ENCODE measurements at regions not wholly inside any gene's neighbourhood (a gene's known extent, or its start where the extent isn't known, plus 50 kb on each side); places are given as distances from the start of the nearest gene placed in this dataset.

DNA sequence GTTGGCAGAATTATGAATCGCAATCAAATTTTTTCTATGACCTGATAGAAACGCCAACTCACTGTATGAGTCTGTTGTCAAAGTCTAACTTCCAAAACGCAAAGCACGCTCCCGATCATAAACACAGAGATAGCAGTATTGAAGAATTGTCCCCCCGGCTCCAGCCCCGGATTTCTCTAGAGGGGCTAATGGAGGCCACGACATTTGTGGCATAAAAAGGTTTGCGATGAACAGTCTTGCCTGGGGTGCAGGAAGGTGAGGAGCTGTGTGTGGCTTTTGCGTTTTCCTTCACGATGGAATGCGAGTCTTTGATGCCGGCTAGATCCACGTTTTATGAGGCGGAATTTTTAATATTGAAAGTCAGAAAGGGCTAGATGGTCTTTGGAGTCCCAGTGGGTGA is 183.0 kb downstream of the CRLF2 start:
- H3K4me3 ChIP-seq, result no peak overlapping the region
- DNase-seq (no peak), ATAC-seq (ENCODE audit: low FRiP score in 2 of 2) (no peak)
- H3K4me1 ChIP-seq, result peaks cover 0 to 6% (median 0%) of the 10 kb centered on the region in 4 donors
- WGBS, 2 donors, result 89 to 90% methylated on average over 15 of the region's 15 CpGs
- TF ChIP-seq POLR2AphosphoS5 (IDR thresholded peaks at IDR 0.05) (no peak), EP300 (IDR thresholded peaks at IDR 0.05) (no peak), POLR2A (IDR thresholded peaks at IDR 0.05) (no peak)
- TF ChIP-seq, protein P1, sequence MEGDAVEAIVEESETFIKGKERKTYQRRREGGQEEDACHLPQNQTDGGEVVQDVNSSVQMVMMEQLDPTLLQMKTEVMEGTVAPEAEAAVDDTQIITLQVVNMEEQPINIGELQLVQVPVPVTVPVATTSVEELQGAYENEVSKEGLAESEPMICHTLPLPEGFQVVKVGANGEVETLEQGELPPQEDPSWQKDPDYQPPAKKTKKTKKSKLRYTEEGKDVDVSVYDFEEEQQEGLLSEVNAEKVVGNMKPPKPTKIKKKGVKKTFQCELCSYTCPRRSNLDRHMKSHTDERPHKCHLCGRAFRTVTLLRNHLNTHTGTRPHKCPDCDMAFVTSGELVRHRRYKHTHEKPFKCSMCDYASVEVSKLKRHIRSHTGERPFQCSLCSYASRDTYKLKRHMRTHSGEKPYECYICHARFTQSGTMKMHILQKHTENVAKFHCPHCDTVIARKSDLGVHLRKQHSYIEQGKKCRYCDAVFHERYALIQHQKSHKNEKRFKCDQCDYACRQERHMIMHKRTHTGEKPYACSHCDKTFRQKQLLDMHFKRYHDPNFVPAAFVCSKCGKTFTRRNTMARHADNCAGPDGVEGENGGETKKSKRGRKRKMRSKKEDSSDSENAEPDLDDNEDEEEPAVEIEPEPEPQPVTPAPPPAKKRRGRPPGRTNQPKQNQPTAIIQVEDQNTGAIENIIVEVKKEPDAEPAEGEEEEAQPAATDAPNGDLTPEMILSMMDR (IDR thresholded peaks at IDR 0.05), result no peak
- no peaks in the 10 kb centered on the region for H3K27me3 ChIP-seq
- no peaks in the 10 kb centered on the region for H3K36me3 ChIP-seq
- H3K27ac ChIP-seq, result no peak overlapping the region
- no peaks in the 10 kb centered on the region for H3K9me3 ChIP-seq

GRCh38 chrX:1027680-1028079 is 184.8 kb downstream of the CRLF2 start:
- no peak overlapping the region for H3K4me3 ChIP-seq
- H3K27me3 ChIP-seq, result no peaks in the 10 kb centered on the region
- ATAC-seq (ENCODE audit: low FRiP score in 2 of 2), result no peak
- H3K27ac ChIP-seq, result no peak overlapping the region
- no peaks in the 10 kb centered on the region for H3K36me3 ChIP-seq
- no peaks in the 10 kb centered on the region for H3K9me3 ChIP-seq
- TF ChIP-seq, protein P1 (IDR thresholded peaks at IDR 0.05), result no peak
- TF ChIP-seq POLR2AphosphoS5 (IDR thresholded peaks at IDR 0.05) (no peak), POLR2A (IDR thresholded peaks at IDR 0.05) (no peak), EP300 (IDR thresholded peaks at IDR 0.05) (no peak)
- DNase-seq, result no peak
- H3K4me1 ChIP-seq, result peaks cover 0 to 6% (median 0%) of the 10 kb centered on the region in 4 donors

DNA sequence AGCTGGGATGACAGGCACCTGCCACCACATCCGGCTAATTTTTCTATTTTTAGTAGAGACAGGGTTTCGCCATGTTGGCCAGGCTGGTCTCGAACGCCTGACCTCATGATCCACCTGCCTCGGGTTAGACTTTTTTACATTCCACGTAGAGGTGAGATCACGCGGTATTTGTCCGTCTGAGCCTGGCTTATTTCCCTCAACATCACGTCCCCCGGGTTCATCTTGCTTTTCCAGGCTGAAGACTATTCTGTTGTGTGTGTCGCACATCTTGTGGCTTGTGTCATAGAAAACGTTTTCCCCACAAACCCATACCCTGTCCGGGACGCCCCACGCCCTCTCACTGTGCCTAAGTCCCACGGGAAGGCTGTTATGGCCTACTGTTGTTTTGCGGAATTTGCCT is 185.3 kb downstream of the CRLF2 start:
- Histone ChIP-seq H3K4me1 (peaks cover 0 to 6% (median 0%) of the 10 kb centered on the region in 4 donors), H3K4me3 (no peak overlapping the region), H3K27me3 (no peaks in the 10 kb centered on the region), H3K27ac (no peak overlapping the region), H3K9me3 (no peaks in the 10 kb centered on the region), H3K36me3 (no peaks in the 10 kb centered on the region)
- WGBS, 2 donors, result 57 to 70% methylated on average over 18 of the region's 18 CpGs
- DNase-seq, result no peak
- no peak for ATAC-seq (ENCODE audit: low FRiP score in 2 of 2)
- TF ChIP-seq POLR2AphosphoS5 (IDR thresholded peaks at IDR 0.05), result no peak
- TF ChIP-seq EP300 (IDR thresholded peaks at IDR 0.05), result no peak
- TF ChIP-seq, protein P1 (IDR thresholded peaks at IDR 0.05), result no peak
- TF ChIP-seq POLR2A (IDR thresholded peaks at IDR 0.05), result no peak

DNA sequence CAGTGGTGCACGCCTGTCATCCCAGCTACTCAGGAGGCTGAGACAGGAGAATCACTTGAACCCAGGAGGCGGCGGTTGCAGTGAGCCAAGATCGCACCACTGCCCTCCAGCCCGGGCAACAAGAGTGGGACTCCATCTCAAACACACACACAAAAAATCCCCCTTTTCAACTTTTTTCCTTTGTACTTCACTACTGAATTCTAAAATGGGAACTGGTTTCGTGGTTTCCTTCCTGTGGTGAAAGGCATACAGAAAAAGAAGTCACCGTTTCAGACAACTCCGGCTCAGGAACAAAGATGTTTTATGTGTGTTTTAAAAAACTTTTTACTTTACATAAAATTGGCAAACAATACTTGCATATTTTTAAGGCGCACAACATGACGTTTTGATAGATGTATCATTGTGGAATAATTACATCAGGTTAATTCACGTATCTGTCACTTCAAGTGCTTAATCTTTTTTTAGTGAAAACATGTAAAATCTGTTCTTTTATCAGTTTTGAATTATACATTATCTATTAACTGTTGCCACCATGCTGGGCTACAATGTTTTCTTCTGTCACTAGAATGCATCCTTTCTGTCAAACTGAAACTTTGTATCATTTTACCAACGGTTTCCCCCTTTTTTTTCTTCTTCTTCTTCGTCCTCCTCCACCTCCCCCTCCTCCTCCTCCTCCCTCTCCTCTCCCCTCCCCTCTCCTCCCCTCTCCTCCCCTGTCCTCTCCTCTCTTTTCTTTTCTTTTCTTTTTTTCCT is 186.0 kb downstream of the CRLF2 start:
- H3K4me1 ChIP-seq, result peaks cover 0 to 6% (median 0%) of the 10 kb centered on the region in 4 donors
- ATAC-seq (ENCODE audit: low FRiP score in 2 of 2) (no peak), DNase-seq (no peak)
- TF ChIP-seq, protein P1 (IDR thresholded peaks at IDR 0.05), result no peak
- TF ChIP-seq EP300 (IDR thresholded peaks at IDR 0.05) (no peak), POLR2AphosphoS5 (IDR thresholded peaks at IDR 0.05) (no peak), POLR2A (IDR thresholded peaks at IDR 0.05) (no peak)
- no peak overlapping the region for H3K27ac ChIP-seq
- no peak overlapping the region for H3K4me3 ChIP-seq
- H3K36me3 ChIP-seq, result no peaks in the 10 kb centered on the region
- peaks cover 0 to 4% (median 3%) of the 10 kb centered on the region in 4 donors for H3K9me3 ChIP-seq
- WGBS, 2 donors, result 45 to 46% methylated on average over 13 of the region's 13 CpGs
- no peaks in the 10 kb centered on the region for H3K27me3 ChIP-seq

- H3K36me3 ChIP-seq, result no peaks in the 10 kb centered on the region
- 65 to 68% methylated on average over 11 of the region's 11 CpGs for WGBS, 2 donors
- H3K4me3 ChIP-seq, result no peak overlapping the region
- ATAC-seq (ENCODE audit: low FRiP score in 2 of 2), result no peak
- TF ChIP-seq, protein P1 (IDR thresholded peaks at IDR 0.05), result no peak
- no peak for TF ChIP-seq EP300 (IDR thresholded peaks at IDR 0.05)
- no peak for TF ChIP-seq POLR2AphosphoS5 (IDR thresholded peaks at IDR 0.05)
- no peak for TF ChIP-seq POLR2A (IDR thresholded peaks at IDR 0.05)
- DNase-seq, result no peak
- H3K27ac ChIP-seq, result no peak overlapping the region
- H3K9me3 ChIP-seq, result peaks cover 0 to 13% (median 9%) of the 10 kb centered on the region in 4 donors
- H3K27me3 ChIP-seq, result no peaks in the 10 kb centered on the region
- peaks cover 0 to 6% (median 0%) of the 10 kb centered on the region in 4 donors for H3K4me1 ChIP-seq
These were observed 187.0 kb downstream of the CRLF2 start for GRCh38 chrX:1025413-1025812.

Measured in upper lobe of left lung (tissue), 6 donors.